Heart left ventricle (tissue), 13 donors: ENCODE measurements at regions not wholly inside any gene's neighbourhood (a gene's known extent, or its start where the extent isn't known, plus 50 kb on each side); places are given as distances from the start of the nearest gene placed in this dataset.

ENCODE experiments used
- POLR2A ChIP-seq, 2 donors: fragments of 450-650 bp; IDR thresholded peaks; one replicate each; pipeline ENCODE4 v1.6.1; 2017; ENCODE audit warnings: antibody characterized with exemption in 2 of 2, mild to moderate bottlenecking in 2 of 2, moderate library complexity in 2 of 2
- TF ChIP-seq, protein P1 (sequence below), 12 donors: fragments of 200-600 bp; sonication (generic) in 4 of 12; IDR thresholded peaks; one replicate each; pipeline versions ENCODE4 v1.5.0 to v1.8.0; 2018 to 2022; ENCODE audit warnings: antibody characterized with exemption in 12 of 12, mild to moderate bottlenecking in 5 of 12
- donor health status: ischemic (EF 13 %, LVEDD 7.1; RV severe dilation, severe dysfunction).
- donor health status: DM: no; HTN: yes; CAD: no.
- donor health status: DM: no; HTN: no; CAD: no.
- donor health status: ischemic (EF 25% LVEDD 6.9; RV normal size, moderate dysfunction).
- donor health status: ischemic (EF 25% LVEDD 5.7; RV mildly dilated, moderate dysfunction).
- donor health status: ischemic (EF 35%, LVEDD 5.7; RV mildly dilated, moderate dysfunction).
- donor health status: nonischemic (EF 11% LVEDD 7.7; RV severe dilation, severe dysfunction).
- donor health status: DM: yes; HTN: yes; CAD: no.
- donor health status: PGD.
- donor health status: ischemic (EF 29% LVEDD 5.4; RV normal size, mild dysfunction).
- donor health status: nonischemic (EF 23%, LVEDD 6.1; RV moderate dilation, normal function).

DNA sequence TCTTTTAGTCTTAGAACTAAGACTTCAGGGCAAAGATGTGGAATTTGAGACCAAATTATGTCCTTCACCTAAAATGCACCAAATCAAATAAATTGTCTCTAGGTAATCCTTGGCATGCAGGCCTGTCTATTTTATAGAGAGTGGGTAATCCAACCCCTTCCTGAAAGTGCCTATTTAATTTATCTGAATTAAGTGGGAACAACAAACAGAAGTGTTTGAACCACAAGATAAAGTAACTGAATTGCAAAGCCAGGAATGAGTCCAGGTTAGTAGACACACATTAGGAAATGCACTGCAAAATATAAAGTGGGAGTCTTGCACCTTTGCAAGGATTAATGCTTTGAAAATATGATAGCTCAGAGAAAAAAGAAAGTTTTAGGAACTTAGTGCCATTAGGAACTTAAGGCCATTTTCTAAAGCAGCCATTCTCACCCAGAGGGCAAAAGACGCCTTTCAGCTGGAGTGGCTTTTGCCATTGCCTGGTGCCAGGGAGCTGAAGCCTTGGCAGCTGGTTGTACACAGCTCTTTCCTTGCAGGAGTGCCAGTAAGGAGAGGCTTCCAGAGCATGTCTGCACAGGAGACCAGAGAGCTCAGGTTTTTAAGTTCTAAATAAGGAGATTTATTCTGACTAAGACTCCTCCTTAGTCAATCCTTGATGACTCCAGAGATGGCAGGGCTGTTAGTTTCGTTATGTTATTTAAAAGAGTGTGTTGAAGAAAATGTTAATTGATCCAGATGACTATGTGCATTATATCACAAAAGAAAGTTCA, 151.7 kb upstream of the ELL2 start:
- TF ChIP-seq, protein P1, sequence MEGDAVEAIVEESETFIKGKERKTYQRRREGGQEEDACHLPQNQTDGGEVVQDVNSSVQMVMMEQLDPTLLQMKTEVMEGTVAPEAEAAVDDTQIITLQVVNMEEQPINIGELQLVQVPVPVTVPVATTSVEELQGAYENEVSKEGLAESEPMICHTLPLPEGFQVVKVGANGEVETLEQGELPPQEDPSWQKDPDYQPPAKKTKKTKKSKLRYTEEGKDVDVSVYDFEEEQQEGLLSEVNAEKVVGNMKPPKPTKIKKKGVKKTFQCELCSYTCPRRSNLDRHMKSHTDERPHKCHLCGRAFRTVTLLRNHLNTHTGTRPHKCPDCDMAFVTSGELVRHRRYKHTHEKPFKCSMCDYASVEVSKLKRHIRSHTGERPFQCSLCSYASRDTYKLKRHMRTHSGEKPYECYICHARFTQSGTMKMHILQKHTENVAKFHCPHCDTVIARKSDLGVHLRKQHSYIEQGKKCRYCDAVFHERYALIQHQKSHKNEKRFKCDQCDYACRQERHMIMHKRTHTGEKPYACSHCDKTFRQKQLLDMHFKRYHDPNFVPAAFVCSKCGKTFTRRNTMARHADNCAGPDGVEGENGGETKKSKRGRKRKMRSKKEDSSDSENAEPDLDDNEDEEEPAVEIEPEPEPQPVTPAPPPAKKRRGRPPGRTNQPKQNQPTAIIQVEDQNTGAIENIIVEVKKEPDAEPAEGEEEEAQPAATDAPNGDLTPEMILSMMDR (IDR thresholded peaks at IDR 0.05) = no peak
- TF ChIP-seq POLR2A (IDR thresholded peaks at IDR 0.05) = no peak
